Activated CD8-positive, alpha-beta T cell treated with anti-CD3 and anti-CD28 coated beads for 36 hours (primary cell): ENCODE measurements at regions not wholly inside any gene's neighbourhood (a gene's known extent, or its start where the extent isn't known, plus 50 kb on each side); places are given as distances from the start of the nearest gene placed in this dataset.

Experiments used
- ATAC-seq: fragments of 200-7000 bp; cut with Tn5 transposase; one replicate; pipeline ENCODE4 v1.10.0; 2021; ENCODE audit warnings: mild to moderate bottlenecking, moderate library complexity
- CTCF ChIA-PET: fragments of 350-600 bp; sonication (Branson Sonifier 250); formaldehyde crosslinking; loops from one replicate; lab custom pipeline; 2021; ENCODE audit warnings: antibody characterized with exemption; lab: Charles Lee
- POLR2A ChIA-PET: fragments of 350-600 bp; sonication (Branson Sonifier 250); formaldehyde crosslinking; loops from one replicate; lab custom pipeline; 2021; ENCODE audit warnings: antibody characterized with exemption; lab: Charles Lee
- DNase-seq: peaks from one replicate; pipeline ENCODE4 v3.0.0-alpha.2; 2020
- H3K27ac Mint-ChIP-seq: one replicate; pipeline ENCODE4 v1.8.0; 2021; ENCODE audit warnings: mild to moderate bottlenecking, mixed read lengths
- H3K27me3 Mint-ChIP-seq: one replicate; pipeline ENCODE4 v1.8.0; 2021; ENCODE audit warnings: mixed read lengths
- H3K36me3 Mint-ChIP-seq: one replicate; pipeline ENCODE4 v1.8.0; 2021; ENCODE audit warnings: low read depth, mixed read lengths
- H3K4me1 Mint-ChIP-seq: one replicate; pipeline ENCODE4 v1.8.0; 2021; ENCODE audit warnings: low read depth, mixed read lengths
- H3K4me3 Mint-ChIP-seq: one replicate; pipeline ENCODE4 v1.8.0; 2021; ENCODE audit warnings: mild to moderate bottlenecking, moderate library complexity, mixed read lengths
- H3K9me3 Mint-ChIP-seq: one replicate; pipeline ENCODE4 v1.8.0; 2021; ENCODE audit warnings: mixed read lengths
- intact Hi-C: fragments of 100-400 bp; cut with micrococcal nuclease; formaldehyde crosslinking; loops from one replicate; pipeline ENCODE4 v1.10.0; 2022
- TF ChIP-seq, protein P1 (sequence below): fragments of 200-600 bp; IDR thresholded peaks from one replicate; pipeline ENCODE4 v1.8.0; 2022; ENCODE audit warnings: antibody characterized with exemption, mild to moderate bottlenecking

DNA sequence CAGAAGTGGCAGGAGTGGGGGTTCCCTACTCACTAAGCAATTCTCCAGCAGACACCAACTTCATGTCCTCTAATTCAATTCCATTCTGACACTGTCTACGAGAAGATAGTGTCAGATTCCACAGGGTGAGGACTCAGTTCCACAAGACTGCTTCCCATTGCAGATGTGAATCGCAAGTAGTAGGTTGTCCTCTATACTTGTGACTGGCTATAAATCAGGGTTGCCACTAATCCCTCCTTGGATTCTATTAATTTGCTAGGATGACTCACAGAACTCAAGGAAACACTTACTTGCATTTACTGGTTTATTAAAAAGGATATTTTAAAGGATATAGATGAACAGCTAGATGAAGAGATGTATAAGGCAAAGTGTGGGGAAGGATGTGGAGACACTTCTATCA is 184.1 kb upstream of the ACVR2A start:
- H3K4me1 Mint-ChIP-seq = peaks cover 15% of the 10 kb centered on the region
- ChIA-PET CTCF (no interaction called here), POLR2A (no interaction called here)
- H3K27me3 Mint-ChIP-seq = no peaks in the 10 kb centered on the region
- ATAC-seq (no peak), DNase-seq (no peak)
- H3K36me3 Mint-ChIP-seq = no peaks in the 10 kb centered on the region
- no peaks in the 10 kb centered on the region for H3K9me3 Mint-ChIP-seq
- H3K4me3 Mint-ChIP-seq = no peak overlapping the region
- TF ChIP-seq, protein P1, sequence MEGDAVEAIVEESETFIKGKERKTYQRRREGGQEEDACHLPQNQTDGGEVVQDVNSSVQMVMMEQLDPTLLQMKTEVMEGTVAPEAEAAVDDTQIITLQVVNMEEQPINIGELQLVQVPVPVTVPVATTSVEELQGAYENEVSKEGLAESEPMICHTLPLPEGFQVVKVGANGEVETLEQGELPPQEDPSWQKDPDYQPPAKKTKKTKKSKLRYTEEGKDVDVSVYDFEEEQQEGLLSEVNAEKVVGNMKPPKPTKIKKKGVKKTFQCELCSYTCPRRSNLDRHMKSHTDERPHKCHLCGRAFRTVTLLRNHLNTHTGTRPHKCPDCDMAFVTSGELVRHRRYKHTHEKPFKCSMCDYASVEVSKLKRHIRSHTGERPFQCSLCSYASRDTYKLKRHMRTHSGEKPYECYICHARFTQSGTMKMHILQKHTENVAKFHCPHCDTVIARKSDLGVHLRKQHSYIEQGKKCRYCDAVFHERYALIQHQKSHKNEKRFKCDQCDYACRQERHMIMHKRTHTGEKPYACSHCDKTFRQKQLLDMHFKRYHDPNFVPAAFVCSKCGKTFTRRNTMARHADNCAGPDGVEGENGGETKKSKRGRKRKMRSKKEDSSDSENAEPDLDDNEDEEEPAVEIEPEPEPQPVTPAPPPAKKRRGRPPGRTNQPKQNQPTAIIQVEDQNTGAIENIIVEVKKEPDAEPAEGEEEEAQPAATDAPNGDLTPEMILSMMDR = no peak
- no peak overlapping the region for H3K27ac Mint-ChIP-seq
- intact Hi-C loops = loop anchor here (5.0 kb wide), 1 partner anchor 142 kb away; no protein-coding TSS in a partner anchor

DNA sequence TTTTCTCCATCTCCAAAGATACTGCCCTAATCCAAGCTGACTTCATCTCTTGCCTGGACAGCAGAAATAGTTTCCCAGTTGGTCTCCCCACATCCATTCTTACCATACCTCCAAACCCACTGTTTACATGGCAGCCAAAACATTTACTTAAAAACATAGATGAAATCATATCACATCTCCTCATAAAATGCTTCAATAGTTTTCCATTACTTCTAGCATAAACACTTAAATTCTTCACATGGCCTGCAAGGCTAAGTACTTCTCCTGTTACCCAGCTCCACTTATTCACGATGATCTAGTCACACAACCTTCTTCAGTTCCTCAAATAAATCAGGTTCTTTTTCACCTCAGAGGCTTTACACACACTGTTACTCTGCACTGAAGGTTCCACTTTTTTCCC is 185.8 kb upstream of the ACVR2A start:
- Mint-ChIP-seq H3K36me3 (no peaks in the 10 kb centered on the region), H3K27me3 (no peaks in the 10 kb centered on the region), H3K9me3 (no peaks in the 10 kb centered on the region), H3K27ac (no peak overlapping the region), H3K4me3 (no peak overlapping the region), H3K4me1 (peaks cover 14% of the 10 kb centered on the region)
- ChIA-PET POLR2A (no interaction called here), CTCF (no interaction called here)
- TF ChIP-seq, protein P1 = no peak
- no peak for DNase-seq
- no peak for ATAC-seq
- intact Hi-C loops = no loop called here

DNA sequence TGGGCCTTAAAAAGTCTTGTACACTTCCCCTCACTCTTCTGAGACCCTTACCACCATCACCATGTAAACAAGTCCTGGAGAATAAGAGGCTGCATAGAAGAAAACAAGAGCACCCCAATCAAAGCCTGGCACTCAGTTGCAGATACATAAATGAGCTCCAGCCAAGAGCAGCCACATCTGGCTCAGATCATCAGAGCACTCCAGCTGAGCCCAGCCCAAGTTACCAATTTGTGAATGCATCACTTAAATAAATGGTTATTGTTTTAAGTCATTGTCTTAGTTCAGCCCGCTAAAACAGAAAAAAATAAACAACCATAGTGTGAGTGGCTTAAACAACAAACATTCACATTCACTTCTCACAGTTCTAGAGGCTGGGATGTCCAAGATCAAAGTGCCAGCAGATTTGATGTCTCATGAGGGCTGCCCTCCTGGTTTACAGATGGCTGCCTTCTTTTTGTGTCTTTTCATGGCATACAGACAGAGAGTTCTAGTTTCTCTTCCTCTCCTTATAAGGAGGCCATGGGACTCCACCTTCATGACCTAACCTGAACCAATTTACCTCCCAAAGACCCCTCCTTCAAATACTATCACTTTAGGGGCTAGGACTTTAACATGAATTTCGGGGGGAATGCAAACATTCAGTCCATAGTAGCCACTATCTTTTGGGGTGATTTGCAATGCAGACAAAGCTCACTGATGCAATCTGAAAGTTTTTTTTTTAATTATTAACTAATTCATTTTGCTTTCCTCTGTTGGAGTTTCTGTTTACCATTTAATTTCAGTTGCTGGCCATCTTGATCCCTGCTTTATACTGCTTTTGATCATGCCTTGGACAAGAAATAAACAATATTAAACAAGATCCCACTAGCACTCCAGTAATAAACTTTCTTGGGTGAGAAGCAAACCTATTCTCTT is 187.5 kb upstream of the ACVR2A start:
- POLR2A ChIA-PET = no interaction called here
- no peak overlapping the region for H3K4me3 Mint-ChIP-seq
- intact Hi-C loops = no loop called here
- DNase-seq = no peak
- H3K9me3 Mint-ChIP-seq = no peaks in the 10 kb centered on the region
- no peak overlapping the region for H3K27ac Mint-ChIP-seq
- ATAC-seq = no peak
- H3K4me1 Mint-ChIP-seq = peaks cover 1% of the 10 kb centered on the region
- no peaks in the 10 kb centered on the region for H3K36me3 Mint-ChIP-seq
- no peaks in the 10 kb centered on the region for H3K27me3 Mint-ChIP-seq
- TF ChIP-seq, protein P1 = no peak
- CTCF ChIA-PET = no interaction called here

DNA sequence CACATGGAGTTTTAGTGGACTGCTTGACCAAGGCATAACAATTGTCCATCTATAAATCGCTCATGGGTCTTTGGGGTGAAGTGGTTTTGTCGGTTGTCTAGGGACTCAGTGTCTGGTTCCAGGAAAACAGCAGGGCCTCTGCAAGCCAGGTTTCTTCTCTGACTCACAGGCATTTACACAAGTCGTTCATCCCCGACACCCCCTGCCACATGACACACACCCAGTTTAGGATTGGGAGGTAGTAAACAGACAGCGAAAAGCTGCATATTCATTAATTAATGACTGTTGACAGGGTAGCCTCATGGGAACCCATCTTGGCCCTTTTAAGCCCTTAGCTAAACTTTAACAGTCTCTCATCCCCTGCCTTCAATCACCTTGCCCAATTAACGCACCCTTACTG is 194.8 kb upstream of the ACVR2A start:
- H3K4me3 Mint-ChIP-seq = no peak overlapping the region
- no peak for DNase-seq
- no peaks in the 10 kb centered on the region for H3K9me3 Mint-ChIP-seq
- H3K27ac Mint-ChIP-seq = no peak overlapping the region
- CTCF ChIA-PET = no interaction called here
- no peaks in the 10 kb centered on the region for H3K36me3 Mint-ChIP-seq
- TF ChIP-seq, protein P1 = no peak
- intact Hi-C loops = no loop called here
- H3K4me1 Mint-ChIP-seq = no peaks in the 10 kb centered on the region
- POLR2A ChIA-PET = no interaction called here
- no peaks in the 10 kb centered on the region for H3K27me3 Mint-ChIP-seq
- ATAC-seq = no peak

DNA sequence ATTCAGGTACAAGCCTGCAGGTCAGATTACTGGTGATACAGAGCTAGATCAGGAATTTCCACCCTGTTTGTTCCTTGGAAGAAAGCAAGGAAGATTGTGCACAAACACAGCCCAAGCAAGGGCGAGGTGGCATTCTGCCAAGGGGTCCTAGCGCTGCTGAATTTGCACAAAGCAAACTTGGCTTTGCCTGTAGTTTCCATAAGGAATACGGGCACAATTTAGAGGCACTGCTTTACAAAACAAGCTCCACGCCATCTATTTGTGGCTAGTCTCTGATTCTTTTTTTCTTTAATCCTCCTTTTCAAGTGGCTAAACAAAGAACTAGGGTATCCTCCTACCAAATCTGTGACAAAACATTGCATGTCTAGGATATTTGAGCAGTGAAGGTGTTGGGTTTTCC is 195.5 kb upstream of the ACVR2A start:
- Mint-ChIP-seq H3K27ac (no peak overlapping the region), H3K27me3 (no peaks in the 10 kb centered on the region), H3K4me3 (no peak overlapping the region), H3K4me1 (no peaks in the 10 kb centered on the region), H3K9me3 (no peaks in the 10 kb centered on the region), H3K36me3 (no peaks in the 10 kb centered on the region)
- CTCF ChIA-PET = interaction anchor here (1.2 kb wide), 1 partner anchor 50 kb away, joined by 4 read pairs; no protein-coding TSS in a partner anchor
- POLR2A ChIA-PET = no interaction called here
- intact Hi-C loops = no loop called here
- ATAC-seq (no peak), DNase-seq (no peak)
- TF ChIP-seq, protein P1 = no peak
